Tibial artery (tissue), 4 donors: ENCODE measurements at regions not wholly inside any gene's neighbourhood (a gene's known extent, or its start where the extent isn't known, plus 50 kb on each side); places are given as distances from the start of the nearest gene placed in this dataset.
"Not testable (repeated sequence)": the region's sequence is repeated elsewhere in the genome, so short reads cannot be mapped to it uniquely, and the experiment has no call there.

ENCODE experiments used
- DNase-seq, 2 donors: peaks; one replicate each; pipeline ENCODE4 v3.0.0-alpha.2; 2019
- H3K27ac ChIP-seq, 2 donors: fragments of 200-600 bp; sonication (generic) in 1 of 2; 1 replicate in 1 of 2; 2 replicates in 1 of 2; pipeline ENCODE4 v1.5.1; 2018 to 2019; ENCODE audit warnings: mild to moderate bottlenecking in 1 of 2
- H3K27me3 ChIP-seq, 2 donors: fragments of 200-600 bp; sonication (generic) in 1 of 2; one replicate each; pipeline versions ENCODE4 v1.5.1 to v1.6.0; 2016 to 2019
- H3K36me3 ChIP-seq, 3 donors: fragments of 200-600 bp; sonication (generic) in 2 of 3; one replicate each; pipeline ENCODE4 v1.5.1; 2016 to 2019; ENCODE audit warnings: mild to moderate bottlenecking in 2 of 3
- H3K4me1 ChIP-seq, 4 donors: fragments of 200-600 bp; sonication (generic) in 2 of 4; 1 replicate in 3 of 4; 2 replicates in 1 of 4; pipeline ENCODE4 v1.5.1; 2016 to 2019
- H3K4me3 ChIP-seq, 2 donors: fragments of 200-600 bp; sonication (generic) in 1 of 2; 1 replicate in 1 of 2; 2 replicates in 1 of 2; pipeline ENCODE4 v1.5.1; 2018 to 2019; ENCODE audit warnings: mild to moderate bottlenecking in 2 of 2
- H3K9me3 ChIP-seq, 3 donors: fragments of 200-600 bp; sonication (generic) in 1 of 3; one replicate each; pipeline ENCODE4 v1.5.1; 2016 to 2019
- CTCF ChIP-seq, 2 experiments: fragments of 200-600 bp in 1 of 2; fragments of 450-650 bp in 1 of 2; IDR thresholded peaks; one replicate each; pipeline ENCODE4 v1.5.1; 2017 to 2019; ENCODE audit warnings: antibody characterized with exemption in 2 of 2, mild to moderate bottlenecking in 1 of 2, moderate library complexity in 1 of 2
- intact Hi-C: fragments of 100-400 bp; cut with DNase I; formaldehyde crosslinking; loops from one replicate; pipeline ENCODE4 v1.15.0; 2023; ENCODE audit warnings: low total_unique reads

GRCh38 chr2:224155896-224156295 is 116.8 kb upstream of the SERPINE2 start:
- Histone ChIP-seq H3K36me3 (no peaks in the 10 kb centered on the region), H3K4me1 (peaks cover 0 to 3% (median 0%) of the 10 kb centered on the region in 4 donors), H3K27me3 (no peaks in the 10 kb centered on the region), H3K9me3 (no peaks in the 10 kb centered on the region), H3K27ac (no peak overlapping the region), H3K4me3 (no peak overlapping the region)
- no peak for DNase-seq
- no peak for TF ChIP-seq CTCF (IDR thresholded peaks at IDR 0.05)
- intact Hi-C loops, result no loop called here

GRCh38 chr2:224155371-224155770 is 116.3 kb upstream of the SERPINE2 start:
- no peak for DNase-seq
- no peaks in the 10 kb centered on the region for H3K4me1 ChIP-seq
- H3K4me3 ChIP-seq, result no peak overlapping the region
- TF ChIP-seq CTCF (IDR thresholded peaks at IDR 0.05), result no peak
- H3K27me3 ChIP-seq, result no peaks in the 10 kb centered on the region
- intact Hi-C loops, result no loop called here
- H3K36me3 ChIP-seq, result no peaks in the 10 kb centered on the region
- no peak overlapping the region for H3K27ac ChIP-seq
- H3K9me3 ChIP-seq, result no peaks in the 10 kb centered on the region

GRCh38 chr2:224151680-224152310 is 112.7 kb upstream of the SERPINE2 start:
- H3K36me3 ChIP-seq, result no peaks in the 10 kb centered on the region
- TF ChIP-seq CTCF (IDR thresholded peaks at IDR 0.05), result no peak
- H3K4me1 ChIP-seq, result no peaks in the 10 kb centered on the region
- no peaks in the 10 kb centered on the region for H3K9me3 ChIP-seq
- intact Hi-C loops, result no loop called here
- no peaks in the 10 kb centered on the region for H3K27me3 ChIP-seq
- DNase-seq, result no peak
- H3K4me3 ChIP-seq, result no peak overlapping the region
- H3K27ac ChIP-seq, result no peak overlapping the region

GRCh38 chr2:224151161-224151560 is 112.1 kb upstream of the SERPINE2 start:
- no peak overlapping the region for H3K27ac ChIP-seq
- TF ChIP-seq CTCF (IDR thresholded peaks at IDR 0.05), result no peak
- intact Hi-C loops, result no loop called here

GRCh38 chr2:224148058-224148457 is 109.0 kb upstream of the SERPINE2 start:
- H3K4me1 ChIP-seq, H3K9me3 ChIP-seq, H3K27ac ChIP-seq, DNase-seq, H3K27me3 ChIP-seq, H3K36me3 ChIP-seq, intact Hi-C loops, H3K4me3 ChIP-seq: not testable (repeated sequence)

More at GRCh38 chr2:224151161-224151560, 112.1 kb upstream of the SERPINE2 start:
- DNase-seq, result no peak
- Histone ChIP-seq H3K4me1 (no peaks in the 10 kb centered on the region), H3K9me3 (no peaks in the 10 kb centered on the region), H3K36me3 (no peaks in the 10 kb centered on the region), H3K4me3 (no peak overlapping the region), H3K27me3 (no peaks in the 10 kb centered on the region)

GRCh38 chr2:224147174-224147573 is 108.1 kb upstream of the SERPINE2 start:
- Histone ChIP-seq H3K27me3 (no peaks in the 10 kb centered on the region), H3K9me3 (no peaks in the 10 kb centered on the region), H3K36me3 (no peaks in the 10 kb centered on the region), H3K4me3 (no peak overlapping the region), H3K4me1 (no peaks in the 10 kb centered on the region), H3K27ac (no peak overlapping the region)
- DNase-seq, result no peak
- intact Hi-C loops, result no loop called here
- TF ChIP-seq CTCF (IDR thresholded peaks at IDR 0.05), result no peak
